ENCODE measurements at regions not wholly inside any gene's neighbourhood (a gene's known extent, or its start where the extent isn't known, plus 50 kb on each side); places are given as distances from the start of the nearest gene placed in this dataset.

- Histone ChIP-seq H4K91ac (ENCODE audit: low read depth, low read length) (no peak overlapping the region), H2AK5ac (ENCODE audit: low read length) (no peak overlapping the region), H3K4me1 (ENCODE audit: control insufficient read depth in 1 of 2, insufficient read depth in 2 of 2, low read length in 2 of 2) (no peaks in the 10 kb centered on the region), H3K18ac (ENCODE audit: low read length) (no peak overlapping the region), H3K79me2 (ENCODE audit: control insufficient read depth, insufficient read depth, low read length, poor library complexity) (no peaks in the 10 kb centered on the region), H3K23ac (ENCODE audit: low read length) (no peak overlapping the region), H3K4ac (ENCODE audit: low read depth, low read length) (no peak overlapping the region), H2AFZ (ENCODE audit: insufficient read depth, low read length, poor library complexity) (no peak overlapping the region), H4K12ac (ENCODE audit: low read depth, low read length) (no peak overlapping the region), H3K14ac (ENCODE audit: low read length) (no peak overlapping the region), H3K4me2 (ENCODE audit: low read length) (no peak overlapping the region), H4K8ac (ENCODE audit: low read depth, low read length) (no peak overlapping the region), H2BK12ac (ENCODE audit: low read length) (no peak overlapping the region), H3K9me3 (ENCODE audit: insufficient read depth, low read depth, low read length) (no peaks in the 10 kb centered on the region), H3K9ac (ENCODE audit: low read length) (no peak overlapping the region), H3K79me1 (ENCODE audit: low read length) (no peaks in the 10 kb centered on the region), H3K4me3 (ENCODE audit: low read depth, low read length) (no peak overlapping the region), H3K27me3 (ENCODE audit: insufficient read depth, low read length) (no peaks in the 10 kb centered on the region), H3K36me3 (ENCODE audit: control insufficient read depth in 1 of 2, insufficient read depth in 2 of 2, low read length in 2 of 2) (no peaks in the 10 kb centered on the region), H3K27ac (ENCODE audit: low read depth, low read length) (no peak overlapping the region), H2BK5ac (ENCODE audit: low read depth, low read length, poor library complexity) (no peak overlapping the region), H2BK120ac (ENCODE audit: insufficient read depth, low read length, poor library complexity) (no peak overlapping the region)
- DNase-seq = no peak
- no CpG with 5 or more reads among the region's 7 CpGs for WGBS (ENCODE audit: extremely low coverage, insufficient coverage, insufficient read length)
Observed at GRCh38 chr16:6190776-6191175, 1093.2 kb upstream of the EEF2KMT start.

- no peak overlapping the region for H4K12ac ChIP-seq (ENCODE audit: low read depth, low read length)
- no peak overlapping the region for H3K14ac ChIP-seq (ENCODE audit: low read length)
- no peak overlapping the region for H3K4me3 ChIP-seq (ENCODE audit: low read depth, low read length)
- H3K4ac ChIP-seq (ENCODE audit: low read depth, low read length) = no peak overlapping the region
- no peak overlapping the region for H2AFZ ChIP-seq (ENCODE audit: insufficient read depth, low read length, poor library complexity)
- no peaks in the 10 kb centered on the region for H3K9me3 ChIP-seq (ENCODE audit: insufficient read depth, low read depth, low read length)
- no peak overlapping the region for H4K91ac ChIP-seq (ENCODE audit: low read depth, low read length)
- no peak overlapping the region for H3K9ac ChIP-seq (ENCODE audit: low read length)
- no peak overlapping the region for H3K4me2 ChIP-seq (ENCODE audit: low read length)
- no peaks in the 10 kb centered on the region for H3K79me2 ChIP-seq (ENCODE audit: control insufficient read depth, insufficient read depth, low read length, poor library complexity)
- H2AK5ac ChIP-seq (ENCODE audit: low read length) = no peak overlapping the region
- WGBS (ENCODE audit: extremely low coverage, insufficient coverage, insufficient read length) = no CpG with 5 or more reads among the region's 9 CpGs
- no peaks in the 10 kb centered on the region for H3K27me3 ChIP-seq (ENCODE audit: insufficient read depth, low read length)
- no peak overlapping the region for H2BK12ac ChIP-seq (ENCODE audit: low read length)
- no peaks in the 10 kb centered on the region for H3K4me1 ChIP-seq (ENCODE audit: control insufficient read depth in 1 of 2, insufficient read depth in 2 of 2, low read length in 2 of 2)
- H3K79me1 ChIP-seq (ENCODE audit: low read length) = no peaks in the 10 kb centered on the region
- no peak overlapping the region for H2BK120ac ChIP-seq (ENCODE audit: insufficient read depth, low read length, poor library complexity)
- DNase-seq = no peak
- no peak overlapping the region for H3K18ac ChIP-seq (ENCODE audit: low read length)
- no peak overlapping the region for H3K23ac ChIP-seq (ENCODE audit: low read length)
- no peak overlapping the region for H2BK5ac ChIP-seq (ENCODE audit: low read depth, low read length, poor library complexity)
- no peak overlapping the region for H4K8ac ChIP-seq (ENCODE audit: low read depth, low read length)
- H3K27ac ChIP-seq (ENCODE audit: low read depth, low read length) = no peak overlapping the region
- no peaks in the 10 kb centered on the region for H3K36me3 ChIP-seq (ENCODE audit: control insufficient read depth in 1 of 2, insufficient read depth in 2 of 2, low read length in 2 of 2)
Observed at GRCh38 chr16:6189216-6189615, 1091.6 kb upstream of the EEF2KMT start.

DNA sequence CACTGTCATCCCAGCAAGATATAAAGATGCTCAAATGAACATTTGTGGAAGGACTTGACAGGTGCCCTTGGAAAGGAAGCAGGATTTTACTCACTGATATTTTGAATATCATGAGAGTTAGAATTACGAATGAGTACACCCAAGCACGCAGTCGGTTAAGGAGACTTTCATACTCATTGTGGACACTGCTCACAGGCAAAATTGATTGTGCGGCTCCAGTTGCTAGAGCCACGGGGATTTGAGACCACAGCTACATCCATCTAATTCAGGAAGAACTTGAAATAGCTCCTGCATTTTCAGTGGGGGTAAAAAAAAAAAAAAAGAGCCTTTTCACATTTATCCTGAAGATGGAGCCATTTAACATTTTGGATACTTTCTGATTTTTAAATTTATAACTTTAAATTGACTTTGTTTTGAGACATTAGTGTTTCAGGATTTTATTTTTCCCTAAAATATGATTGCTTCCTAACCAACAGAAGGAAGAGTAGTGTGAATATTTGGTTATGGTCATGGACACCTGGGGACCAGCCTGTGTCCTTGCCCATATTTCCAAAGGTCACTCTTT, 1080.1 kb upstream of the EEF2KMT start:
- H2BK5ac ChIP-seq (ENCODE audit: low read depth, low read length, poor library complexity) = no peak overlapping the region
- H3K18ac ChIP-seq (ENCODE audit: low read length) = no peak overlapping the region
- no peak overlapping the region for H3K14ac ChIP-seq (ENCODE audit: low read length)
- no peaks in the 10 kb centered on the region for H3K36me3 ChIP-seq (ENCODE audit: control insufficient read depth in 1 of 2, insufficient read depth in 2 of 2, low read length in 2 of 2)
- no peak overlapping the region for H2AFZ ChIP-seq (ENCODE audit: insufficient read depth, low read length, poor library complexity)
- no peak overlapping the region for H3K4ac ChIP-seq (ENCODE audit: low read depth, low read length)
- no peak overlapping the region for H3K23ac ChIP-seq (ENCODE audit: low read length)
- no peaks in the 10 kb centered on the region for H3K79me1 ChIP-seq (ENCODE audit: low read length)
- no peak overlapping the region for H3K4me3 ChIP-seq (ENCODE audit: low read depth, low read length)
- H3K79me2 ChIP-seq (ENCODE audit: control insufficient read depth, insufficient read depth, low read length, poor library complexity) = no peaks in the 10 kb centered on the region
- H3K4me2 ChIP-seq (ENCODE audit: low read length) = no peak overlapping the region
- H3K9me3 ChIP-seq (ENCODE audit: insufficient read depth, low read depth, low read length) = no peaks in the 10 kb centered on the region
- no peak overlapping the region for H2AK5ac ChIP-seq (ENCODE audit: low read length)
- H3K27me3 ChIP-seq (ENCODE audit: insufficient read depth, low read length) = no peaks in the 10 kb centered on the region
- H2BK120ac ChIP-seq (ENCODE audit: insufficient read depth, low read length, poor library complexity) = no peak overlapping the region
- no CpG with 5 or more reads among the region's 5 CpGs for WGBS (ENCODE audit: extremely low coverage, insufficient coverage, insufficient read length)
- no peak overlapping the region for H4K91ac ChIP-seq (ENCODE audit: low read depth, low read length)
- no peak overlapping the region for H3K27ac ChIP-seq (ENCODE audit: low read depth, low read length)
- no peak overlapping the region for H2BK12ac ChIP-seq (ENCODE audit: low read length)
- no peak for DNase-seq
- H4K8ac ChIP-seq (ENCODE audit: low read depth, low read length) = no peak overlapping the region
- no peak overlapping the region for H4K12ac ChIP-seq (ENCODE audit: low read depth, low read length)
- H3K9ac ChIP-seq (ENCODE audit: low read length) = no peak overlapping the region
- no peaks in the 10 kb centered on the region for H3K4me1 ChIP-seq (ENCODE audit: control insufficient read depth in 1 of 2, insufficient read depth in 2 of 2, low read length in 2 of 2)

- Histone ChIP-seq H4K8ac (ENCODE audit: low read depth, low read length) (no peak overlapping the region), H4K91ac (ENCODE audit: low read depth, low read length) (no peak overlapping the region), H3K9me3 (ENCODE audit: insufficient read depth, low read depth, low read length) (no peaks in the 10 kb centered on the region), H2BK5ac (ENCODE audit: low read depth, low read length, poor library complexity) (no peak overlapping the region), H3K27me3 (ENCODE audit: insufficient read depth, low read length) (no peaks in the 10 kb centered on the region), H4K12ac (ENCODE audit: low read depth, low read length) (no peak overlapping the region), H3K9ac (ENCODE audit: low read length) (no peak overlapping the region), H3K4me2 (ENCODE audit: low read length) (no peak overlapping the region), H3K79me1 (ENCODE audit: low read length) (no peaks in the 10 kb centered on the region), H2AFZ (ENCODE audit: insufficient read depth, low read length, poor library complexity) (no peak overlapping the region), H3K4me3 (ENCODE audit: low read depth, low read length) (no peak overlapping the region), H3K4me1 (ENCODE audit: control insufficient read depth in 1 of 2, insufficient read depth in 2 of 2, low read length in 2 of 2) (no peaks in the 10 kb centered on the region), H2AK5ac (ENCODE audit: low read length) (no peak overlapping the region), H3K79me2 (ENCODE audit: control insufficient read depth, insufficient read depth, low read length, poor library complexity) (no peaks in the 10 kb centered on the region), H2BK120ac (ENCODE audit: insufficient read depth, low read length, poor library complexity) (no peak overlapping the region), H3K27ac (ENCODE audit: low read depth, low read length) (no peak overlapping the region), H3K18ac (ENCODE audit: low read length) (no peak overlapping the region), H3K23ac (ENCODE audit: low read length) (no peak overlapping the region), H3K4ac (ENCODE audit: low read depth, low read length) (no peak overlapping the region), H2BK12ac (ENCODE audit: low read length) (no peak overlapping the region), H3K14ac (ENCODE audit: low read length) (no peak overlapping the region), H3K36me3 (ENCODE audit: control insufficient read depth in 1 of 2, insufficient read depth in 2 of 2, low read length in 2 of 2) (no peaks in the 10 kb centered on the region)
- WGBS (ENCODE audit: extremely low coverage, insufficient coverage, insufficient read length) = no CpG with 5 or more reads among the region's 5 CpGs
- DNase-seq = no peak
Observed at GRCh38 chr16:6170022-6170421, 1072.4 kb upstream of the EEF2KMT start.
